ENCODE measurements at regions not wholly inside any gene's neighbourhood (a gene's known extent, or its start where the extent isn't known, plus 50 kb on each side); places are given as distances from the start of the nearest gene placed in this dataset.
"Not testable (repeated sequence)": the region's sequence is repeated elsewhere in the genome, so short reads cannot be mapped to it uniquely, and the experiment has no call there.

DNA sequence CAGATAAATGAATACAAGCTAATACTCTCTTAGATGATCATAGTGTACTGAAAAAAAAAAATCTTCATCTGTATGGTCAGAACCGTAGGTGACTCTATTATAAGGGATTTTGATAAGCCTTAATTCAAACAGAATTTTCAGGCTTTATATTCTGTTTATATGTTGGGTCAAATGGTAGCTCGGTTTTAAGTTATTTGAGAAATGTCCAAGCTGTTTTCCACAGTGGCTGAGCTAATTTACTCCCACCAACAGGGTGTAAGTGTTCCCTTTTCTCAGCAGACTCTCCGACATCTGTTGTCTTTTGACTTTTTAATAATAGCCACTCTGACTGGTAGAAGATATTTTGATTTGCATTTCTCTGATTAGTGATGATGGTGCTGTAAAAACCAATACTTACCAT is 328.8 kb upstream of the MAGI2 start:
- no peak overlapping the region for H3K4me3 ChIP-seq (ENCODE audit: low read length)
- DNase-seq (ENCODE audit: low read depth) = no peak
- no peak for TF ChIP-seq CTCF (conservative IDR thresholded peaks at IDR 0.05; ENCODE audit: low read depth, low read length)

DNA sequence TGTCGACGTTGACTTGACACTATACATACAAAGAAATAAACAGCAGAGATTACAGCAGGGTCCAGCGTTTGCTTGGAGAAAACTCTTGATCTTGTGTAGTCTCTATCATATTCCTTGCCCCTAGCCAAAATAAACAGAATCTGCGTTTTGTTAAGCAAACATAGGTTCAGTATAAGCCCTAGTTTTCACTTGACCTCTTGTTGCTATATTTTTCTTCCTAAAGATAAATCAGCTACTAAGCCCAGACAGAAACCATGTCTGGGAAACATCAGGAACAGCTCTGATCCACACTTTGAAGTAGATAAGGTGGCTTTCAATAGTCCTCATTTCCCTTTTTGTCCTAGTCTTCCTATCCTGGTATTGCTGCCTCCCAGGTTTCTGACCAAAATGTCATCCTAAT is 328.2 kb upstream of the MAGI2 start:
- no peak for TF ChIP-seq CTCF (conservative IDR thresholded peaks at IDR 0.05; ENCODE audit: low read depth, low read length)
- no peak overlapping the region for H3K4me3 ChIP-seq (ENCODE audit: low read length)
- no peak for DNase-seq (ENCODE audit: low read depth)

GRCh38 chr7:79778786-79779770 is 325.6 kb upstream of the MAGI2 start:
- no peak for TF ChIP-seq CTCF (conservative IDR thresholded peaks at IDR 0.05; ENCODE audit: low read depth, low read length)
- peak; percentile 92 for DNase-seq (ENCODE audit: low read depth)
- peak overlapping the region; percentile 22 for H3K4me3 ChIP-seq (ENCODE audit: low read length)

DNA sequence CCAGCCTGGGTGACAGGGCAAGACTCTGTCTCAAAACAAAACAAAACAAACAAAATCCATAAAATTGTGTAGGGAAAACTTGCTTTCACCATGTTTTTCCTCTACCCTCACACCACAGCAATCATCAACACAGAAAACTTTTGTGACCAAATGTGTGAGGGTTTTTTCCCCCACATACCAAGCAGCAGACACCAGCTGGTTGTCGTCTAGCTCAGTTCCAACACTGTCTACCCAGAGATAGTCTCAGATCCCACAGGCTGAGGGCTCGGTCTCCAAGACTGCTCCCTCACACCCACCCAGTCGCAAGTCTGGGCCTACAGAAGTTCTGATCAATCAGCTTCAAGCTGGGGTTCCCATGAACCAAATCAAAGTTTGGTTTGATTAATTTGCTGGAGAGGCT is 322.4 kb upstream of the MAGI2 start:
- no peak overlapping the region for H3K4me3 ChIP-seq (ENCODE audit: low read length)
- DNase-seq (ENCODE audit: low read depth) = no peak
- no peak for TF ChIP-seq CTCF (conservative IDR thresholded peaks at IDR 0.05; ENCODE audit: low read depth, low read length)

GRCh38 chr7:79774150-79774549 is 320.7 kb upstream of the MAGI2 start:
- H3K4me3 ChIP-seq (ENCODE audit: low read length) = no peak overlapping the region
- no peak for DNase-seq (ENCODE audit: low read depth)
- no peak for TF ChIP-seq CTCF (conservative IDR thresholded peaks at IDR 0.05; ENCODE audit: low read depth, low read length)

- no peak overlapping the region for H3K4me3 ChIP-seq (ENCODE audit: low read length)
- no peak for TF ChIP-seq CTCF (conservative IDR thresholded peaks at IDR 0.05; ENCODE audit: low read depth, low read length)
- no peak for DNase-seq (ENCODE audit: low read depth)
Observed at GRCh38 chr7:79770970-79771369, 317.5 kb upstream of the MAGI2 start.

GRCh38 chr7:79770063-79770462 is 316.6 kb upstream of the MAGI2 start:
- no peak overlapping the region for H3K4me3 ChIP-seq (ENCODE audit: low read length)
- DNase-seq (ENCODE audit: low read depth) = peak; percentile 30
- TF ChIP-seq CTCF (conservative IDR thresholded peaks at IDR 0.05; ENCODE audit: low read depth, low read length) = no peak

DNA sequence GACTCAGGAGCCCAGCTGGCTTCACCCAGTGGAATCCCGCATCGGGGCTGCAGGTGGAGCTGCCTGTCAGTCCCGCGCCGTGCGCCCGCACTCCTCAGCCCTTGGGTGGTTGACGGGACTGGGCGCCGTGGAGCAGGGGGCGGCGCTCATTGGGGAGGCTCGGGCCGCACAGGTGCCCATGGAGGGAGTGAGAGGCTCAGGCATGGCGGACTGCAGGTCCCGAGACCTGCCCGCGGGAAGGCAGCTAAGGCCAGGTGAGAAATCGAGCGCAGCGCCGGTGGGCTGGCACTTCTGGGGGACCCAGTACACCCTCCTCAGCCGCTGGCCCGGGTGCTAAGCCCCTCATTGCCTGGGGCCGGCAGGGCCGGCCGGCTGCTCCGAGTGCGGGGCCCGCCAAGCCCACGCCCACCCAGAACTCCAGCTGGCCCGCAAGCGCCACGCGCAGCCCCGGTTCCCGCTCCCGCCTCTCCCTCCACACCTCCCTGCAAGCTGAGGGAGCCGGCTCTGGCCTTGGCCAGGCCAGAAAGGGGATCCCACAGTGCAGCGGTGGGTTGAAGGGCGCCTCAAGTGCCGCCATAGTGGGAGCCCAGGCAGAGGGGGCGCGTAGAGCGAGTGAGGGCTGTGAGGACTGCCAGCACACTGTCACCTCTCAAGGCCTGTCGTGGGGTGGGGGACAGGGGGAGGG is 314.6 kb upstream of the MAGI2 start:
- H3K4me3 ChIP-seq (ENCODE audit: low read length); DNase-seq (ENCODE audit: low read depth): not testable (repeated sequence)

- DNase-seq (ENCODE audit: low read depth); H3K4me3 ChIP-seq (ENCODE audit: low read length): not testable (repeated sequence)
Observed at GRCh38 chr7:79767192-79767591, 313.7 kb upstream of the MAGI2 start.
